Chondrocyte (in vitro differentiated cells): ENCODE measurements at regions not wholly inside any gene's neighbourhood (a gene's known extent, or its start where the extent isn't known, plus 50 kb on each side); places are given as distances from the start of the nearest gene placed in this dataset.

Experiments
- DNase-seq: peaks from one replicate; pipeline ENCODE4 v3.0.0; 2021; ENCODE audit warnings: mixed read lengths, low spot score
- H3K27ac Mint-ChIP-seq: one replicate; pipeline ENCODE4 v1.8.0; 2021; ENCODE audit warnings: mild to moderate bottlenecking, moderate library complexity, mixed read lengths; ENCODE audit not compliant: unreplicated experiment
- H3K27me3 Mint-ChIP-seq: 2 replicates; pipeline ENCODE4 v1.8.0; 2021; ENCODE audit warnings: low read depth, mixed read lengths
- H3K36me3 Mint-ChIP-seq: 2 replicates; pipeline ENCODE4 v1.8.0; 2021; ENCODE audit warnings: low read depth, mixed read lengths
- H3K4me1 Mint-ChIP-seq: 2 replicates; pipeline ENCODE4 v1.8.0; 2021; ENCODE audit warnings: low read depth, mild to moderate bottlenecking, mixed read lengths
- H3K4me3 Mint-ChIP-seq: one replicate; pipeline ENCODE4 v1.8.0; 2021; ENCODE audit warnings: mild to moderate bottlenecking, moderate library complexity, mixed read lengths; ENCODE audit not compliant: unreplicated experiment
- H3K9me3 Mint-ChIP-seq: 2 replicates; pipeline ENCODE4 v1.8.0; 2021; ENCODE audit warnings: low read depth, mixed read lengths
- TF ChIP-seq, protein P1 (sequence below): fragments of 200-600 bp; sonication (generic); IDR thresholded peaks from 2 replicates; pipeline ENCODE4 v1.5.0; 2021; ENCODE audit warnings: antibody characterized with exemption, mild to moderate bottlenecking, moderate library complexity

DNA sequence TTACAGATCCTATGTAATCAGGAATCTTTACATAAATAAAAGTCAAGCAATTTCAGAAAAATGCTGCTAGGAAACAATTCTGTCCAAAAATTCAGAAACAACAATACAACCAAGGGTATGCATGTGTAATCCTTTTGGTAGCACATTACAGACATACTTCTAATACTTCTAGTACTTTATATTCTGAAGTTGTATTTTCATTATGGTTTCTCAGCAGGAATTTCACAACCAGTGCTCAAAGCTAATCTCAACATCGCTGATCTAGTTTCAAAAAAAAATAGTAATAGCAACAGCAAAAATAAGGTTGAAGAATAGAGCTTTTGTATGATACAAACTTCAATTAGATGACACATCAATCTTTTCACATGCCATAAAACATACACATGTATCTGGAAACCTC, 545.2 kb downstream of the LTN1 start:
- H3K4me3 Mint-ChIP-seq: no peak overlapping the region
- no peaks in the 10 kb centered on the region for H3K27me3 Mint-ChIP-seq
- TF ChIP-seq, protein P1, sequence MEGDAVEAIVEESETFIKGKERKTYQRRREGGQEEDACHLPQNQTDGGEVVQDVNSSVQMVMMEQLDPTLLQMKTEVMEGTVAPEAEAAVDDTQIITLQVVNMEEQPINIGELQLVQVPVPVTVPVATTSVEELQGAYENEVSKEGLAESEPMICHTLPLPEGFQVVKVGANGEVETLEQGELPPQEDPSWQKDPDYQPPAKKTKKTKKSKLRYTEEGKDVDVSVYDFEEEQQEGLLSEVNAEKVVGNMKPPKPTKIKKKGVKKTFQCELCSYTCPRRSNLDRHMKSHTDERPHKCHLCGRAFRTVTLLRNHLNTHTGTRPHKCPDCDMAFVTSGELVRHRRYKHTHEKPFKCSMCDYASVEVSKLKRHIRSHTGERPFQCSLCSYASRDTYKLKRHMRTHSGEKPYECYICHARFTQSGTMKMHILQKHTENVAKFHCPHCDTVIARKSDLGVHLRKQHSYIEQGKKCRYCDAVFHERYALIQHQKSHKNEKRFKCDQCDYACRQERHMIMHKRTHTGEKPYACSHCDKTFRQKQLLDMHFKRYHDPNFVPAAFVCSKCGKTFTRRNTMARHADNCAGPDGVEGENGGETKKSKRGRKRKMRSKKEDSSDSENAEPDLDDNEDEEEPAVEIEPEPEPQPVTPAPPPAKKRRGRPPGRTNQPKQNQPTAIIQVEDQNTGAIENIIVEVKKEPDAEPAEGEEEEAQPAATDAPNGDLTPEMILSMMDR: no peak
- H3K9me3 Mint-ChIP-seq: peaks cover 13% of the 10 kb centered on the region
- H3K4me1 Mint-ChIP-seq: peaks cover 34% of the 10 kb centered on the region
- H3K27ac Mint-ChIP-seq: peak overlapping the region; percentile 46
- H3K36me3 Mint-ChIP-seq: no peaks in the 10 kb centered on the region
- DNase-seq: no peak

DNA sequence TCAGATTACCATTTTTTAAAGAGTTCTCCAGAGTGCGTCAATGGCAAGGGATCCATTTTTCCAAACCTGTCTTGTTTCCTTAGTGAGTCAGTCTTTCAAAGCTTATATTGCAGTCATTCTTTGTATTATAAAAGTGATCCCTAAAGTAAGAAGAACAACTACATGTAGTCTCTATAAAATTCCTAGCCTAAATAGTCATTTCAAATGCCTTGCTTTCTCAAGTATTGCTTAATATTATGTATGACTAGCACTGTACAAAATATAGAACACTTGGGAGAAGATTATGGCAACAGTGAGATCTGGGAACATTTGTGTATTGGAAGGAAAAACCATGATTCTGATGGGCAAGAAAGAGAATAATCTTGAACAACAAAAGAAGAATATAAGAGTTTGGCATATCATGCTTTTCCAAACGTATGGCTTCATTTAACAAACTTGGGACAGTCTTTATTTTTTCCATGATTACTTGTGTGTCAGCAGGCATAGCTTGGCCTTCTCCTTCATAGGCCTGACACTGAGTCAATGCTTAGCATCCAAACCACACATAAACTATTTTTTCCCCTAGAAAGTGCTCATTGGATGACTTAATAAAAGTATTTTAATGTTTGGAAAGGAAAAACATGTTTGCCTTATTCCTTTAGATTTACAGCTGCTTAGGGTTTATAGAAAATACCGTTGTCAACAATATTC, 547.4 kb downstream of the LTN1 start:
- Mint-ChIP-seq H3K36me3 (no peaks in the 10 kb centered on the region), H3K4me1 (peaks cover 45% of the 10 kb centered on the region), H3K4me3 (no peak overlapping the region), H3K9me3 (peaks cover 13% of the 10 kb centered on the region), H3K27me3 (no peaks in the 10 kb centered on the region), H3K27ac (peak overlapping the region; percentile 43)
- TF ChIP-seq, protein P1: no peak
- DNase-seq: no peak

DNA sequence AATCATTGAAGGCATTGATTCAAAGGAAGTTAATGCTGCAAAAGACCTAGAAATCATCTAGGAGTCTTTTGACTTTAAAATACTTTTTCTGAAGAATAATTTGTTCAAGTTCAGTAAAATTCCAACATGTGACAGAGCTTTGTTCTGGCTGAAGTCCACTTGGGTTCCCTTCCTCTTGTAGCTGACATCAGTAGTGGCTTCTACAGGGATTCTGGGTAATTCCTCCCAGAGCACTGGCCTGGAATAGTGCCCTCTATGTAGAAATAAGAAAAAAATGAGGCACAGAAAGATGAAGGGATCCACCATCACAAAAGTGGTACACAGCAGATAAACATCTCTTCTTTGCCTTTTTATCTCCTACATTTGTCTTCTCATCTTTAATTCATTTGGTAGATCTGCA, 548.1 kb downstream of the LTN1 start:
- Mint-ChIP-seq H3K27ac (peak overlapping the region; percentile 43), H3K27me3 (no peaks in the 10 kb centered on the region), H3K9me3 (peaks cover 13% of the 10 kb centered on the region), H3K4me1 (peaks cover 45% of the 10 kb centered on the region), H3K36me3 (no peaks in the 10 kb centered on the region), H3K4me3 (no peak overlapping the region)
- TF ChIP-seq, protein P1: no peak
- DNase-seq: no peak

DNA sequence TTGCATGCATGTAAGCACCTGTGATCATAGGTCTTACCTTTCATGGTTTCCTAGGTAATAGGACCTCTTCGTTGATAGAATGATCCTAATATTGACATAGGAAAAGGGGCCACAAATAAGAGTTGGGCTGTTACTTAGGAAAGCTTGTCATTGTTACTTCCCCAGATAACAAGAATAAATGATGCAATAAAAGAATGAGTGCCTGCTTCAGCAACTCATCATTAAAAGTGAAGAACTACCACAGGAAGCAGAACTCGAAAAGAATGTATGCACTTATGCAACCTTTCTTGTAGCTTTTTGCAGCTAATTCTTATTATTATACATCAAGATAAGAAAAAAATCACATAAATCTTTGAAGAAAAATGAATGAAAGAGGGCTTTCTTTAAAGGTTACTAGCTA, 548.6 kb downstream of the LTN1 start:
- no peak overlapping the region for H3K27ac Mint-ChIP-seq
- no peaks in the 10 kb centered on the region for H3K27me3 Mint-ChIP-seq
- peaks cover 13% of the 10 kb centered on the region for H3K9me3 Mint-ChIP-seq
- H3K36me3 Mint-ChIP-seq: no peaks in the 10 kb centered on the region
- no peak overlapping the region for H3K4me3 Mint-ChIP-seq
- no peak for DNase-seq
- TF ChIP-seq, protein P1: no peak
- peaks cover 45% of the 10 kb centered on the region for H3K4me1 Mint-ChIP-seq

DNA sequence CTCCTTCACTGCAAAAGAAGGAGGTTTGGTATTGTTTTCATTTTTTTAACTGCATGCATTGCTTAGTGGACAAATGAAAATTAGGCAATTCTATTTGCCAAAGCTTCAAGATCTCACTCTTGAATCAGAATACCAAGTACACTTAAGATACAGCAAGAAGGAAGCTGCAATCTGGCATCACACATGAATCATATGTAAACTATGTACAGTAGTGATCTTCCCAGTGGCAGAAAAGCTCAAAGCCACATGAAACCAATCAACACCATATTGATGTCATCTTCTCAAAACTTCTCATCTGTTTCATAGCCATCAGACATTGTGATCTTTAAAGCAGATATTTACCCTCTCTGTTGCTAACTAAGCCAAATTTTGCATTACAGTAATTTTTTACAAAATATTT, 550.1 kb downstream of the LTN1 start:
- peaks cover 40% of the 10 kb centered on the region for H3K4me1 Mint-ChIP-seq
- H3K4me3 Mint-ChIP-seq: no peak overlapping the region
- peak overlapping the region; percentile 60 for H3K27ac Mint-ChIP-seq
- TF ChIP-seq, protein P1: no peak
- H3K27me3 Mint-ChIP-seq: no peaks in the 10 kb centered on the region
- H3K9me3 Mint-ChIP-seq: peaks cover 11% of the 10 kb centered on the region
- H3K36me3 Mint-ChIP-seq: no peaks in the 10 kb centered on the region
- DNase-seq: no peak
